Common myeloid progenitor, CD34-positive (primary cell): ENCODE measurements at regions not wholly inside any gene's neighbourhood (a gene's known extent, or its start where the extent isn't known, plus 50 kb on each side); places are given as distances from the start of the nearest gene placed in this dataset.

Experiments
- CTCF ChIA-PET: fragments of 350-600 bp; sonication (Branson Sonifier 250); formaldehyde crosslinking; loops from one replicate; lab custom pipeline; 2021; ENCODE audit warnings: antibody characterized with exemption; lab: Charles Lee
- POLR2A ChIA-PET: fragments of 350-600 bp; sonication (Branson Sonifier 250); formaldehyde crosslinking; loops from one replicate; lab custom pipeline; 2021; ENCODE audit warnings: antibody characterized with exemption; lab: Charles Lee
- DNase-seq, 3 donors: peaks; one replicate each; pipeline versions ENCODE4 v3.0.0 to v3.0.0-alpha.2; 2013
- H3K27ac ChIP-seq, 2 experiments: 1 replicate in 1 of 2; 2 replicates in 1 of 2; pipeline ENCODE4 v1.7.0; 2013; ENCODE audit warnings: inconsistent platforms in 2 of 2, low read length in 2 of 2, mild to moderate bottlenecking in 2 of 2, low read depth in 1 of 2, moderate library complexity in 1 of 2; ENCODE audit not compliant: severe bottlenecking in 2 of 2, insufficient read depth in 1 of 2, poor library complexity in 1 of 2
- H3K27me3 ChIP-seq, 5 experiments: replicated peaks in 2 of 5; 1 replicate in 3 of 5; 2 replicates in 2 of 5; pipeline versions ENCODE4 v1.6.1 to v1.7.0; 2013; ENCODE audit warnings: low read length in 4 of 5, mild to moderate bottlenecking in 2 of 5, moderate library complexity in 2 of 5, inconsistent platforms in 1 of 5; ENCODE audit not compliant: insufficient read depth in 5 of 5, control insufficient read depth in 4 of 5
- H3K36me3 ChIP-seq, 4 experiments: 1 replicate in 2 of 4; 2 replicates in 2 of 4; pipeline versions ENCODE4 v1.6.1 to v1.7.0; 2013; ENCODE audit warnings: low read length in 3 of 4, control low read depth in 1 of 4, mild to moderate bottlenecking in 1 of 4; ENCODE audit not compliant: control insufficient read depth in 4 of 4, insufficient read depth in 4 of 4
- H3K4me1 ChIP-seq, 4 experiments: 1 replicate in 3 of 4; 2 replicates in 1 of 4; pipeline versions ENCODE4 v1.6.1 to v1.7.1; 2013; ENCODE audit warnings: low read length in 3 of 4, mild to moderate bottlenecking in 3 of 4, control low read depth in 1 of 4, inconsistent platforms in 1 of 4, moderate library complexity in 1 of 4; ENCODE audit not compliant: control insufficient read depth in 4 of 4, insufficient read depth in 4 of 4; ENCODE audit errors: control extremely low read depth in 1 of 4
- H3K4me3 ChIP-seq, 7 experiments: 1 replicate in 4 of 7; 2 replicates in 3 of 7; pipeline versions ENCODE4 v1.5.1 to v1.7.0; 2013; ENCODE audit warnings: mild to moderate bottlenecking in 7 of 7, low read length in 6 of 7, moderate library complexity in 6 of 7, inconsistent platforms in 2 of 7, low read depth in 2 of 7, control low read depth in 1 of 7; ENCODE audit not compliant: insufficient read depth in 4 of 7, control insufficient read depth in 1 of 7; ENCODE audit errors: extremely low read depth in 1 of 7
- H3K9me3 ChIP-seq, 5 experiments: 1 replicate in 4 of 5; 2 replicates in 1 of 5; pipeline versions ENCODE4 v1.6.1 to v1.7.1; 2013; ENCODE audit warnings: low read length in 4 of 5, mild to moderate bottlenecking in 2 of 5, inconsistent platforms in 1 of 5, low read depth in 1 of 5, moderate library complexity in 1 of 5; ENCODE audit not compliant: control insufficient read depth in 4 of 5, insufficient read depth in 2 of 5; ENCODE audit errors: control extremely low read depth in 1 of 5
- WGBS: methylation state at CpG from one replicate; pipeline ENCODE4 v1.1.5; 2013; ENCODE audit not compliant: insufficient coverage; 5-methylcytosine and 5-hydroxymethylcytosine counted together

DNA sequence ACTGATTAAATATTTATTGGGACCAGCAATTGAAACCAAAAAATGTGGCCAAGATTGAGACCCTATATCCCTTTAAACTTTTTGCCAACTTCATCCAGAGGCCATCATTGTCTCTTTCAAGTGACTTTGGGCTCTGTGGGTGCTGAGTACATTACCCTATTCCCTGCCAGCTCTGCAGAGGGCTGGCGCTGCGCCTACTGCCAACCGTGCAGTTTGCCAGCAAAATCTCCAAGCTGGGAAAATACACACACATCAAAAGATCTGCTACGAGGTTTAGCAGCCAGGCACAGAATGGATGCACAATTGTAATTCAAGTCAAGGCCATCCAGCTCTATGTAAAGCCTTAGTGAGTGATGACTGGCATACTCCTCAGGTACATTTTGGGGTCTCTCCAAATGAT, 125.0 kb downstream of the CBLN4 start:
- DNase-seq: no peak
- POLR2A ChIA-PET: no interaction called here
- 70% methylated on average over 3 of the region's 4 CpGs for WGBS
- H3K4me1 ChIP-seq: no peaks in the 10 kb centered on the region
- H3K27ac ChIP-seq: no peak overlapping the region
- H3K4me3 ChIP-seq: no peak overlapping the region
- H3K27me3 ChIP-seq: no peaks in the 10 kb centered on the region
- no peaks in the 10 kb centered on the region for H3K9me3 ChIP-seq
- CTCF ChIA-PET: no interaction called here
- no peaks in the 10 kb centered on the region for H3K36me3 ChIP-seq

DNA sequence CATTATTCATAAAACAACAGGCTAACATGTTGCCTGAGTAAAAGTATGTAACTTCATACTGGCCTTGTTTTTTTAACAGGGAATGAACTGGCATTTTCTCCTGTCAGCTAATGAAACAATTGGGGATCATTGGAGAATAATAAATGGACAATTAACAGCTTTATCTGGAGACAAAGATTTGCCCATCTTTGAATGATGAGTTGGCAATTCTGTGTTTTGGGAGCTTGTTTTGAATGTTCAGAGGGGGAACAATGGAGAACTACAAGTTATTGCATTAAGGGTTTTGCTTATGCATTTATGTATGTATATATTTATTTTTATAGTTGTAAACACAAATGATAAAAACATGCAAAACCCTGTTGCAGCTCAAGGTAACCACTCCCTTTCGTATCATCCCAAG, 150.3 kb downstream of the CBLN4 start:
- no peaks in the 10 kb centered on the region for H3K4me1 ChIP-seq
- DNase-seq: no peak
- WGBS: no CpG with 5 or more reads among the region's 1 CpG
- no peaks in the 10 kb centered on the region for H3K36me3 ChIP-seq
- no peaks in the 10 kb centered on the region for H3K27me3 ChIP-seq
- H3K4me3 ChIP-seq: no peak overlapping the region
- CTCF ChIA-PET: no interaction called here
- POLR2A ChIA-PET: no interaction called here
- H3K27ac ChIP-seq: no peak overlapping the region
- H3K9me3 ChIP-seq: peaks cover 0 to 4% (median 0%) of the 10 kb centered on the region in 5 experiments

GRCh38 chr20:55830121-55830827, 175.0 kb downstream of the CBLN4 start:
- Histone ChIP-seq H3K9me3 (no peaks in the 10 kb centered on the region), H3K27ac (no peak overlapping the region), H3K27me3 (no peaks in the 10 kb centered on the region), H3K4me1 (no peaks in the 10 kb centered on the region), H3K4me3 (no peak overlapping the region), H3K36me3 (no peaks in the 10 kb centered on the region)
- DNase-seq: no peak
- 53% methylated on average over 1 of the region's 4 CpGs for WGBS
- CTCF ChIA-PET: no interaction called here
- POLR2A ChIA-PET: interaction anchor here (0.6 kb wide), 1 partner anchor 1557 kb away, joined by 4 read pairs; no protein-coding TSS in a partner anchor

GRCh38 chr20:55805138-55805537, 200.2 kb downstream of the CBLN4 start:
- no peak overlapping the region for H3K27ac ChIP-seq
- no peak for DNase-seq
- H3K27me3 ChIP-seq: no peaks in the 10 kb centered on the region
- WGBS: no CpG with 5 or more reads among the region's 2 CpGs
- H3K4me1 ChIP-seq: no peaks in the 10 kb centered on the region
- peaks cover 0 to 3% (median 0%) of the 10 kb centered on the region in 5 experiments for H3K9me3 ChIP-seq
- CTCF ChIA-PET: no interaction called here
- H3K36me3 ChIP-seq: no peaks in the 10 kb centered on the region
- POLR2A ChIA-PET: no interaction called here
- no peak overlapping the region for H3K4me3 ChIP-seq

GRCh38 chr20:55800552-55801245, 204.6 kb downstream of the CBLN4 start:
- Histone ChIP-seq H3K4me1 (no peaks in the 10 kb centered on the region), H3K4me3 (no peak overlapping the region), H3K9me3 (no peaks in the 10 kb centered on the region), H3K27me3 (no peaks in the 10 kb centered on the region), H3K36me3 (no peaks in the 10 kb centered on the region), H3K27ac (no peak overlapping the region)
- ChIA-PET POLR2A (no interaction called here), CTCF (no interaction called here)
- WGBS: 100% methylated on average over 1 of the region's 3 CpGs
- no peak for DNase-seq

DNA sequence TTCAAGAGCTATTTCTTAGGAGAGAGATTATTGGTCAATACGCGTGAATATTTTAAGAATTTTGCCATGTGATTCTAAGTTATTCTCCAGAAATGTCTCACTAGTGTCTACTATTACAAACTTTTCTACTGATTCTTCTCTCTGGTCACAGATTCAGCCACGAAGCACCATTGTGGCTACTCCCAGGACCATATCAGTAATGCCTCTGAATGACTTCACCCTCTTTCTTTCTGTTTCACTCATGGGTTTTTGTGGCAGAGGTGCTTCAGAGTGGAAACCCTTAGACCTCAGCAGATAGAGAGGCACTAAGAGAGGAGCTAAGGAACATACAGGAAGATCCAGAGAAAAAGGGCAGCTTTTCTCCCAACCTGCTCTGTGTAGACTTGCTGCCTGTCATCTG, 211.3 kb downstream of the CBLN4 start:
- Histone ChIP-seq H3K36me3 (no peaks in the 10 kb centered on the region), H3K27me3 (no peaks in the 10 kb centered on the region), H3K4me3 (no peak overlapping the region), H3K9me3 (no peaks in the 10 kb centered on the region), H3K4me1 (no peaks in the 10 kb centered on the region), H3K27ac (no peak overlapping the region)
- WGBS: 77% methylated on average over 1 of the region's 3 CpGs
- POLR2A ChIA-PET: no interaction called here
- CTCF ChIA-PET: interaction anchor here (0.8 kb wide), 1 partner anchor 26 kb away, joined by 3 read pairs; no protein-coding TSS in a partner anchor
- DNase-seq: no peak

GRCh38 chr20:55792049-55792448, 213.3 kb downstream of the CBLN4 start:
- CTCF ChIA-PET: no interaction called here
- no peak overlapping the region for H3K4me3 ChIP-seq
- no peaks in the 10 kb centered on the region for H3K4me1 ChIP-seq
- H3K27me3 ChIP-seq: no peaks in the 10 kb centered on the region
- H3K9me3 ChIP-seq: no peaks in the 10 kb centered on the region
- POLR2A ChIA-PET: no interaction called here
- DNase-seq: no peak
- no peaks in the 10 kb centered on the region for H3K36me3 ChIP-seq
- H3K27ac ChIP-seq: no peak overlapping the region
